GM20000 (cell line): ENCODE measurements at regions not wholly inside any gene's neighbourhood (a gene's known extent, or its start where the extent isn't known, plus 50 kb on each side); places are given as distances from the start of the nearest gene placed in this dataset.

ENCODE experiments used
- DNase-seq: peaks from one replicate; pipeline ENCODE4 v3.0.0; 2012; ENCODE audit warnings: low spot score
- CTCF ChIP-seq: IDR thresholded peaks from 2 replicates; pipeline ENCODE4 v1.5.1; 2012; ENCODE audit warnings: mild to moderate bottlenecking, control low read depth; ENCODE audit errors: extremely low read depth, missing control alignments

GRCh38 chr18:67179726-67180125 lies 336.8 kb downstream of the DSEL start:
- TF ChIP-seq CTCF, result no peak
- no peak for DNase-seq

- DNase-seq, result no peak
- TF ChIP-seq CTCF, result no peak
Observed at GRCh38 chr18:67159662-67160061, 356.9 kb downstream of the DSEL start.

DNA sequence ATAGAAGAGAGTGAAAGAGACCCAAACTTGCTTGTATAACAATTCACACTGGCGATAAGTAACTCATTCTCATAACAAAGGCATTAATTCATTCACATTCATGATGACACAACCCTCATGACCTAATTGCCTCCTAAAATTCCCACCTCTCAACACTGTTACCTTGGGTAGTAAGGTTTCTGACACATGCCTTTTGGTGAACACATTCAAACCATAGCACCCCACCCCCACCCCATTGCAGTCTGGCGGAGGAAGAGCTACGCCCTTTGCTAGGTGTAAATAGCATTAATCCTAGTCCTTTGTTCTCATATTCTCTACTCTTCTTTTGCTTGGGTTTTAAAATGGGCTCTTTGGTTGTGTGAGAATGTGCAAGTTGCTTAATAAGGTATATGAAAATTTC lies 361.5 kb downstream of the DSEL start:
- no peak for DNase-seq
- no peak for TF ChIP-seq CTCF

- DNase-seq, result no peak
- TF ChIP-seq CTCF, result no peak
Observed at GRCh38 chr18:67151366-67151765, 365.2 kb downstream of the DSEL start.

- TF ChIP-seq CTCF, result no peak
- no peak for DNase-seq
Observed at GRCh38 chr18:67145586-67146292, 370.8 kb downstream of the DSEL start.

DNA sequence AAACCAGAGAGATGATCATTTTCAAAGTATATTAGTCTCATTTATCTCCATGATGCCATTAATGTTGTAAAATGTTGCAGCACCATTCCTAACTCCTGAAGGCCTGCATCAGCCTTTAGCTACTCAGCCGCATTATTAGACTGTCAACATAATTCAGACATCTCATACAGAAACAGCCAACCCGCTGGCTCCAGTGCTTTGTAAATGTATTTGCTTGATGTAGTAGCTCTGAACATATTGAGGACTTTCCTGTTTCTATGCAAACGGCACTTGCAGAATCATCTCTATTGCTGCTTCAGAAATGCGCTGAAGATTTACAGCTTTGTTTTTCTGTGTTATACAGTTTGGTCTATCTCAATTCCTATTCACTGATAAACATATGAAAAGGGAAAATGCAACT lies 372.2 kb downstream of the DSEL start:
- no peak for TF ChIP-seq CTCF
- no peak for DNase-seq

GRCh38 chr18:67143028-67143427 lies 373.5 kb downstream of the DSEL start:
- no peak for DNase-seq
- no peak for TF ChIP-seq CTCF
